ENCODE measurements at regions not wholly inside any gene's neighbourhood (a gene's known extent, or its start where the extent isn't known, plus 50 kb on each side); places are given as distances from the start of the nearest gene placed in this dataset.

DNA sequence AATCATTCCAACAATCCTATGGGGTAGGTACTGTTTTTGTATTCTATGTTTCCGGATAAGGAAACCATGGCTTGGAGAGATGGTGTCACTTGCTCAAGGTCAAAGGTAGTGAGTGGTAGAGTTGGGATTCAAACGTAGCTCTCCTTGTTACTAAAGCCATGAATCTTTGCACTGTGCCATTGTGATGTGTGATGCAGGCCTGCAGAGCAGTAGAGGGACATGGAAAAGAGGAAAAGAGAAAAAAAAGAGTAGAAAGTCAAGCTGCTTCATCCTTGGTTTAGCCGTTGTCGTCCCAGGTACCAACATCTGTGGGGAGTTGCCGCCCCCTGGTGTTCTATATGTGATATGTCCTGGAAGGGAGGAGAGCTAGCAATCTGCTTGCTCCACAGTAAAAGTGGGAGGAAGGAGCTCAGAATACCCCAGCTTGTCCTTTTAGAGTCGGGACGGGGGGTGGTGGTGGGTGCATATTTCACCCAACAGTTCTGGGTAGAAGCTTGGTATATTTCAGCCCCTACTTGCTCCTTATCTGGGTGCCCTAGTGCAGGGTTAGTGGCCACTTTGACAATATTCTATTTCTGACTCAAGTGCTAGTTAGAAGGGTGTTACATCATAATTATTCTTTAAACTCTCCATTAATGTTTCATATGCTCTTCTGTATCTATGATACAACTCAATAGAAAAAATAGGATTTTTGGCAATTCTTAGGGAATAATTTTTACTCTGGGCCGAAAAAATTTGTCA is 98.4 kb downstream of the EBNA1BP2 start:
- Mint-ChIP-seq H3K27me3 (ENCODE audit: low read depth) (no peaks in the 10 kb centered on the region), H3K36me3 (no peaks in the 10 kb centered on the region), H3K4me3 (no peak overlapping the region), H3K27ac (peak overlapping the region; percentile 43), H3K9me3 (no peaks in the 10 kb centered on the region), H3K4me1 (peaks cover 41% of the 10 kb centered on the region)
- DNase-seq (ENCODE audit: low spot score in 2 of 2, unreplicated experiment in 2 of 2): peak; percentile 50 to 79
- TF ChIP-seq, protein P1, sequence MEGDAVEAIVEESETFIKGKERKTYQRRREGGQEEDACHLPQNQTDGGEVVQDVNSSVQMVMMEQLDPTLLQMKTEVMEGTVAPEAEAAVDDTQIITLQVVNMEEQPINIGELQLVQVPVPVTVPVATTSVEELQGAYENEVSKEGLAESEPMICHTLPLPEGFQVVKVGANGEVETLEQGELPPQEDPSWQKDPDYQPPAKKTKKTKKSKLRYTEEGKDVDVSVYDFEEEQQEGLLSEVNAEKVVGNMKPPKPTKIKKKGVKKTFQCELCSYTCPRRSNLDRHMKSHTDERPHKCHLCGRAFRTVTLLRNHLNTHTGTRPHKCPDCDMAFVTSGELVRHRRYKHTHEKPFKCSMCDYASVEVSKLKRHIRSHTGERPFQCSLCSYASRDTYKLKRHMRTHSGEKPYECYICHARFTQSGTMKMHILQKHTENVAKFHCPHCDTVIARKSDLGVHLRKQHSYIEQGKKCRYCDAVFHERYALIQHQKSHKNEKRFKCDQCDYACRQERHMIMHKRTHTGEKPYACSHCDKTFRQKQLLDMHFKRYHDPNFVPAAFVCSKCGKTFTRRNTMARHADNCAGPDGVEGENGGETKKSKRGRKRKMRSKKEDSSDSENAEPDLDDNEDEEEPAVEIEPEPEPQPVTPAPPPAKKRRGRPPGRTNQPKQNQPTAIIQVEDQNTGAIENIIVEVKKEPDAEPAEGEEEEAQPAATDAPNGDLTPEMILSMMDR (IDR thresholded peaks at IDR 0.05; ENCODE audit: unreplicated experiment): peak; percentile 82

DNA sequence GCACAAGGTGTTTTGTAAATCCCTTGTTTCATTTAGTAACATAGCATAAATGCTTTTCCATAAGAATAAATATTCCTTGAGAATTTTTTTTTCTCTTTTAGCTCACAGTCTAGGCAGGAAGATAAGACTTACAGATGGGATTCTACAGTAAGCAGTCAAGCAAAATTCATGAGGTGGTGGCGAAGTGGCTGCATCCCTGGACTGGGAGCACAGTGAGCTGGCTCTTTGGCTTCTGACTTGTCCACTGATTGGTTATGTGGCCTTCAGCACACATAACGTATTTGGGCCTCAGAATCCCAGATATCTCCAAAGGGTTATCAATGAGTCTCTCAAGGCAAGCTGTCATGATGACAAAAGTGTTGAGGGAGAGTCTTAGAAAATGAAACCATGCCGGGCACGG is 99.8 kb downstream of the EBNA1BP2 start:
- DNase-seq (ENCODE audit: low spot score in 2 of 2, unreplicated experiment in 2 of 2): no peak
- no peak overlapping the region for H3K4me3 Mint-ChIP-seq
- no peaks in the 10 kb centered on the region for H3K36me3 Mint-ChIP-seq
- H3K27me3 Mint-ChIP-seq (ENCODE audit: low read depth): no peaks in the 10 kb centered on the region
- peak overlapping the region; percentile 73 for H3K27ac Mint-ChIP-seq
- H3K9me3 Mint-ChIP-seq: no peaks in the 10 kb centered on the region
- H3K4me1 Mint-ChIP-seq: peaks cover 51% of the 10 kb centered on the region
- TF ChIP-seq, protein P1 (IDR thresholded peaks at IDR 0.05; ENCODE audit: unreplicated experiment): no peak

DNA sequence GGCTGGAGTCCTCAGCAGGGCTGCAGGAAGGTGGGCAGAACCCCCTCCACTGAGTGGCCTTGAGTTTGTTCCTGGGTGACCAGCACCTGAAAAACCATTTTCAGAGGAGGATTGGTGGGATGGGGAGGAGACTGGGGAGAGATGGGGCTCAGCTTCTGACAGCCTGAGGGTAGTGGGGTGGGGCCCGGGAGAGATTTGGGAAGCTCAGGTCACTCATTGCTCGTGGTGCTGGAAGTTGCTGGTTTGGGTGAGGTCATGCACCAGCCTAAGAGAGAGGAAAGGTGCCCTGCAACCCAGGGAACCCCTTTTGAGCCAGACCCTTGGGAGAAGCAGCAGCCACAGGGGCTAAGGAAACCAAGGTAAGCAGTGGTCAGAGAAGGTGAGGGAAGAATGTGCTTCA is 100.8 kb downstream of the EBNA1BP2 start:
- H3K36me3 Mint-ChIP-seq: no peaks in the 10 kb centered on the region
- no peak overlapping the region for H3K4me3 Mint-ChIP-seq
- H3K27me3 Mint-ChIP-seq (ENCODE audit: low read depth): no peaks in the 10 kb centered on the region
- TF ChIP-seq, protein P1 (IDR thresholded peaks at IDR 0.05; ENCODE audit: unreplicated experiment): no peak
- peak overlapping the region; percentile 73 for H3K27ac Mint-ChIP-seq
- no peaks in the 10 kb centered on the region for H3K9me3 Mint-ChIP-seq
- DNase-seq (ENCODE audit: low spot score in 2 of 2, unreplicated experiment in 2 of 2): no peak
- peaks cover 56% of the 10 kb centered on the region for H3K4me1 Mint-ChIP-seq

DNA sequence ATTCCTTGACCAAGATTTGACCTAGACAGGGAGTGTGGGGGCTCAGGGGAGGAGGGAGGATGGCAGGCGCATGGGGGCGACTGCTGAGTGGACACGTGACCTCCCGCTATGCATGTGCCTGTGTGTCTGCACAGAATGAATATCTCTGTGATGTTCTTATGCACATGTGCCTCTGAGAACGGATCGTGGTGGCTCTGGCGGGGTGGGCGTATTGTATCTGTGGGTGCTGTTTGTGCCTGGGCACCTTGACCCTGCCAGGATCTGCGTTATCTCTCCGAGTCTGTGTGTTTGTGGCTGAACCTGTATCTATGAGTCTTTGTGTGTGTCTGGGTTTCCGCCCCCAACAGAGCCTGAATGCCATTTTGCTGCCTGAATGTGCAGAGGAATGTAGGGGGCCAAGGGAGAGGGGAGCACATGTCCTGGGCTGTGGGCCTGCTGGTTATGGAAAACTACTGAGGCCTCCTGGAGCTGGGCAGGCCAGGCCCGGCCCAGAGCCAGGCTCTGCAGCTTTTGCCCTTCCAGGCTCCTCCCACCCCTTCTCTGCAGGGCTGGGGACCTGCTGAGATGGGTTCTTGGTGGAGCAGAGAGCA is 102.5 kb downstream of the EBNA1BP2 start:
- Mint-ChIP-seq H3K27ac (peak overlapping the region; percentile 89), H3K36me3 (no peaks in the 10 kb centered on the region), H3K4me1 (peaks cover 56% of the 10 kb centered on the region), H3K9me3 (no peaks in the 10 kb centered on the region), H3K4me3 (no peak overlapping the region), H3K27me3 (ENCODE audit: low read depth) (no peaks in the 10 kb centered on the region)
- TF ChIP-seq, protein P1 (IDR thresholded peaks at IDR 0.05; ENCODE audit: unreplicated experiment): no peak
- no peak for DNase-seq (ENCODE audit: low spot score in 2 of 2, unreplicated experiment in 2 of 2)

DNA sequence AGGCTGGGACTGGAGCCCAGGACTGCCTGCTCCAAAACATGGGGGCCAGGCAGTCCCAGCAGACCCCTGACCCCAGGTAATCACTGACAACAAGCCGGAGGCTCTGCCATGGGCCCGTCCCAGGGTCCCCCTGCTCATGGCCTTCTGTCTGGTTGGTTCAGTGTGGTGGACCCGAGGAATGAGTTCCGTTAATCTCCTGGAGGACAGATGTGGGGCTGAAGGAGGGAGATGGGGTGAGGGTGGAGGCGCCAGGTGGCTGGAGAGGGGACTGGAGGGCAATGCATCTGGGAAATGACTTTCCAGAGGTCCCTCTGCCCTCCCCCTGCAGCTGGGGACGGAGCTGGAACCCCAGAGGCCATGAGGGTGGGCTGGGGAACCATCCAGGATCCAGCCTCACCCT is 103.2 kb downstream of the EBNA1BP2 start:
- DNase-seq (ENCODE audit: low spot score in 2 of 2, unreplicated experiment in 2 of 2): no peak
- peak overlapping the region; percentile 89 for H3K27ac Mint-ChIP-seq
- peak overlapping the region; percentile 10 for H3K4me3 Mint-ChIP-seq
- no peaks in the 10 kb centered on the region for H3K36me3 Mint-ChIP-seq
- TF ChIP-seq, protein P1 (IDR thresholded peaks at IDR 0.05; ENCODE audit: unreplicated experiment): no peak
- H3K9me3 Mint-ChIP-seq: no peaks in the 10 kb centered on the region
- H3K27me3 Mint-ChIP-seq (ENCODE audit: low read depth): no peaks in the 10 kb centered on the region
- H3K4me1 Mint-ChIP-seq: peaks cover 56% of the 10 kb centered on the region

Measured in mesothelial cell of epicardium (in vitro differentiated cells).